ENCODE measurements at regions not wholly inside any gene's neighbourhood (a gene's known extent, or its start where the extent isn't known, plus 50 kb on each side); places are given as distances from the start of the nearest gene placed in this dataset.
"Not testable (repeated sequence)": the region's sequence is repeated elsewhere in the genome, so short reads cannot be mapped to it uniquely, and the experiment has no call there.

DNA sequence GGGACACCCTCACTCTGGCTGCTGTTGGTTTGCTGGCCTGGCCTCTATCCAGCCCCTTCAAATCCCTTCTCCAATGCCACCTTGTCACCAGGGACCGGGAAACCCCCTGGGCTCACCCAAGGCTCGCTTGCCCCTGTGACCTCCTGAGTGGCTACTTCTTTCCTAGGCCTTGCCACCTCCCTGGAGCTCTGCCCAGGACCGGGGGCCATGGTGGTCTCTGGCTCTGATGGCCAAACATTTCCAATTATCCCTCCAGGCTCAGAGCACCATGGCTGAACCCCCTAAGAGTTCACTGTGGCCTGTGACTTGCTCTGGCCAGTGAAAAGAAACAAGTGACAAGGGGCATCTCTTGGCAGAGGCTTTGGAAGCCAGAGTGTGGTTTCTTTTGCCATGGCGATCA, 237.6 kb downstream of the TFCP2L1 start:
- DNase-seq (ENCODE audit: low read depth in 2 of 2) = no peak

DNA sequence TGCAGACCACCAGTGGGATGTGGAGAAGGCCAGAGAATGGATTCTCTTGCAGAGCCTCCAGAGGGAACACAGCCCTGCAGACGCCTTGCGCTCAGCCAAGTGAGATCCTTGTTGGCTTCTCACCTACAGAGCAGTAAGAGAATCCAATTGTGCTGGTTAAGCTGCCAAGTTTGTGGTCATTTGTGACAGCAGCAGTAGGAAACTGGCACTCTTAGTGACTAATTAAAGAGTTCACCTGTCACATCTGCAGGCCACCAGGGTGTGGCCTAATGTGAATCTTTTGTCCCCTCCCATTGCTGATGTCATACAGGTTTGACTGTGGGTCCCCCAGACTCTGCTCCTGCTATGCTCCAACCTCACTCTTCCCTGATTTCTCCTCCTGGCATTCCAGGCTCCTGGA, 235.9 kb downstream of the TFCP2L1 start:
- DNase-seq (ENCODE audit: low read depth in 2 of 2) = no peak

DNA sequence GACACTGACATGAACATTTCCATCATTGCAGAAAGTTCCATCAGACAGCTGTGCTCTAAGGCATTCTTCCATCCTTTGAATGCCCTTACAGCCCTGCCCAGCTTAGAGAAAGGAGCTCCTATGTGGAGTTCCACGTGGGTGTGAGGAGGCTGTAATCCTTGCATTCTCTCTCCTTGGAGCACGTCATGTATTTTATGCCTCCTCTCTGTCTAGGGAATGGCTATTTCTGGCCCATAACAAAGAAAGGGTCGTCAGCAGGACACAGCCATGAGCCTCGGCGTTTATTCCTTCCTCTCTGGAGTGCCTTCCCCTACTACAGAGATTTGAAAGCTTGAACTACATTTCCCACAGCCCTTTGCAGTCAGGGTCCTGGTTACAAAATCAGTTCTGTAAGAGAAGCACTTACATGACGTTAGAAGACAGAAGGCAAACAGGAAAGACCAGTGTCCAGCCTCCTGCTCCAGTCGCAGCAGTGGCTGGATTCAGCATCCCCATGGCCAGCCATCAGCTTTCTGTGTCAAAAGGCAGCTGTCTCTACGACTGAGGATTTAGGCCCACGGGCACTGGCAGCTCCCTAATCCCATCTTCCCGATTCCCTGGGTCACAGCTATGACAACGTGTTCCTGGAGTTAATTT, 234.9 kb downstream of the TFCP2L1 start:
- DNase-seq (ENCODE audit: low read depth in 2 of 2) = no peak

DNA sequence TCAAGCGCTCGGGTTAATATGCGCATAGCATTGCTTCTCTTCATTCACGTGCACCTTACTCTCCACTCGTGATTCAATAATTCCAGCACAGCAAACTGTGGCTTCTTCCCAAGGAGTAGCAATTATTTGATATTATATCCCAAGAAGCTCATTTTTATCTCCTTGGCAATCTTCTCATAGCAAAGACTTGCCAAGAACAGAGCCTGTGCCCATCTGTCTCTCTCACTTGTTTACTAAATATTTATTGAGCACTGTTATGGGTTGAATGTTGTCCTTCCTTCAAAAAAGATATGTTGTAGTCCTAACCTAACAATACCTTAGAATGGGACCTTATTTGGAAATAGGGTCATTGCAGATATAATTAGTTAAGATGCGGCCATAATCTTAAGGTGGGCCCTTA, 233.7 kb downstream of the TFCP2L1 start:
- no peak for DNase-seq (ENCODE audit: low read depth in 2 of 2)

DNA sequence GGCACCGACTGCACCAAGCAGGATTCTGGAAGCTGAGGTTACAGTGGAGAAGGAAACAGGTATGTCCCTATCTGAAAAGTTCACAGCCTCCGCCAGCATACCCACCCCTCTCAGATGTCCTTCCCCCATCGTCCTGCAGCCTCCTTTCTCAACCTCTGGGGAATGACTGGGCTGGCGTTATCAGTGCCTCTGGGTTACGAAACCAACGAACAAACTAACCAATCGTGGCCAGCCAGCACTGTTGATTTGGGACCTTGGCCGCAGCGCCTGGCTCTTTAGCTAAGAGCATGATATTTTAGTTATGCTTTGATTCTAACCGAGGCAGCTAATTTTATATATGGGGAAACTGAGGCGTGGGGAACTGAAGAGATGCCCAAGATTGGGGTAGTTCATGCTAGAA, 233.0 kb downstream of the TFCP2L1 start:
- no peak for DNase-seq (ENCODE audit: low read depth in 2 of 2)

DNA sequence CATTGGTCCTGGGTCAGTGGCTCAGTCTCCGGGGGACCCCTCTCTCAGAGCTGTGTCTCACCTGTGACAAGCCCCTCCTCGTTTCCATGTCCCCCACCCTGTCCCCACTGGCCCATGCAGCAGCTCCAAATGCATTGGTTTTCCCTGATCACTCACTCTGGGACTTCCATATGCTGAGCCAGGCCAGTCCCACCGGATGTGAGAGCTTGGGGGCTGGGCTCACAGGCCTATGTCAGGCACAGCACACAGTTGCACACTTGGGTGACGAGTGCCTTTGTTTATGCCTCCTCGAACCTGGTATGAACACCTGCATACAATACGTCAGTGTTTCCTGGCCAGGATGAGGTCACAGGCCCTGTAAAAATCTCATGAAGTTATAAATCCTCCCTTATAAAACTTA, 232.5 kb downstream of the TFCP2L1 start:
- DNase-seq (ENCODE audit: low read depth in 2 of 2) = no peak

DNA sequence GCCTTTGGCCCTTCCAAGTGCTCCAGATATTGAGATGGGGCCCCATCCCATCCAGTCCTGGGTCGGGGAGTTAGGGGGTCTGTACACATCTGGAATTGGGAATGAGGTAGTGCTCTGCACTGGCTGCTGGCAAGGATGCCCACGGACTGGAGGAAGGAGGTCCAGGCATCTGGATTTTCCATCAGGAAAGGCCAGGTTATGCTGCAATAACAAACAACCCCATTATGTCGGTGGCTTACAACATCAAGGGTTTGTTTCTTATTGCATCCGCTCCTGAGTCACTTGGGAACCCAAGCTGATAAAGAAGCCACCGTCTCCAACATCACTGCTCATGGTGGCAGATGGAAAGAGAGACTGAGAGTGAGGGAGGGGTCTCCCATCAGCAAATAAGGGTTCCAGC, 229.9 kb downstream of the TFCP2L1 start:
- no peak for DNase-seq (ENCODE audit: low read depth in 2 of 2)

DNA sequence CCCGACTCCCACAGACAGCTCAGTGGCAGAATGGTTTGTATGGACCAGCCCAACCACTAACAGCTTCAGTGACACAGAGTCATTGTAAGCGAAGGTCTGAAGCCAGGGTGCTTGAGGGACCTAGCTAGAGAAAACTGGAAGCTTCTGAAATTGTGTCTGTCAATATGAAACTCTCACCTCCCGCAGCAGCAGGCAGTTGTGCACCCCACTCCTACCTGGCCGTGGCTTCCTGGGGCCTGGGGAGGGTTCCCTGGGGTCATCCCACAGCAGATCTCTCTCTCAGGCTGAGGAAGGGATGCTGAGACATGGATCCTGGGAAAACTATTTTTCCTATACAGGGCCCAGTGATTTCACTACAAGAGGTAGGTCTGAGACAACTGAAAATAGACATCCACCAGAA, 229.5 kb downstream of the TFCP2L1 start:
- DNase-seq (ENCODE audit: low read depth in 2 of 2) = no peak

DNA sequence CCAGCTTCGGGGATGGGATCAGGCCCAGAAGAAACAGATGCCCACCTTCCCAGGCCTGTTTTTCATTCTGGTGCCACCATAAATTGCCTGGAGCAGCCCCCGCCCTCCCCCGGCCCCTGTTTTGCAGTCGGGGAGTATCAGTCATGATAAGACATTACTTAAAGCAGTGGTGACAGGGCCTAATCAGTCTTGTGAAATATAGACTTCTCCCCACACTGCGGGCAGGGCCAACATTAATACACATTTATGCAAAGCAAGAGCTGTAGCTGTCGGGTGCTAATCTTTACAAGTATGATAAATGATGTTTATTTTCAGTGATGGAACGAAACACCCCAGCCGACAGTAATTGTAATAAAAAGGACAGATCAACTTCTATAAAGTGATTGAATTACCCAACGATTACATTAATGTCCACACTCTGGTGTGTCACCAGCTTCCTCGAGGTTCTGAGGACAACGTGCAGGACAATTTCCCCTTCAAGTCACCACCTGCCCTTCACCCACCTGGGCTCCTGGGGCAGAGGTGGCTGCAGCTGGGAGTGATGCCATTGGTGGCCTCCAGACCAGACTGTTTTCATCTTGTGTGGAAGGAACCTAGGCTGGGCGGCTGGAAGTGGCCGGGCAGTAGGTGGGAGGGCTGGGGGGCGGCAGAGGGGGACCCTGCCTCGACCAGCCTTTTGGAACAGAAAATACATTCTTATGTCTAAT, 226.0 kb downstream of the TFCP2L1 start:
- no peak for DNase-seq (ENCODE audit: low read depth in 2 of 2)

DNA sequence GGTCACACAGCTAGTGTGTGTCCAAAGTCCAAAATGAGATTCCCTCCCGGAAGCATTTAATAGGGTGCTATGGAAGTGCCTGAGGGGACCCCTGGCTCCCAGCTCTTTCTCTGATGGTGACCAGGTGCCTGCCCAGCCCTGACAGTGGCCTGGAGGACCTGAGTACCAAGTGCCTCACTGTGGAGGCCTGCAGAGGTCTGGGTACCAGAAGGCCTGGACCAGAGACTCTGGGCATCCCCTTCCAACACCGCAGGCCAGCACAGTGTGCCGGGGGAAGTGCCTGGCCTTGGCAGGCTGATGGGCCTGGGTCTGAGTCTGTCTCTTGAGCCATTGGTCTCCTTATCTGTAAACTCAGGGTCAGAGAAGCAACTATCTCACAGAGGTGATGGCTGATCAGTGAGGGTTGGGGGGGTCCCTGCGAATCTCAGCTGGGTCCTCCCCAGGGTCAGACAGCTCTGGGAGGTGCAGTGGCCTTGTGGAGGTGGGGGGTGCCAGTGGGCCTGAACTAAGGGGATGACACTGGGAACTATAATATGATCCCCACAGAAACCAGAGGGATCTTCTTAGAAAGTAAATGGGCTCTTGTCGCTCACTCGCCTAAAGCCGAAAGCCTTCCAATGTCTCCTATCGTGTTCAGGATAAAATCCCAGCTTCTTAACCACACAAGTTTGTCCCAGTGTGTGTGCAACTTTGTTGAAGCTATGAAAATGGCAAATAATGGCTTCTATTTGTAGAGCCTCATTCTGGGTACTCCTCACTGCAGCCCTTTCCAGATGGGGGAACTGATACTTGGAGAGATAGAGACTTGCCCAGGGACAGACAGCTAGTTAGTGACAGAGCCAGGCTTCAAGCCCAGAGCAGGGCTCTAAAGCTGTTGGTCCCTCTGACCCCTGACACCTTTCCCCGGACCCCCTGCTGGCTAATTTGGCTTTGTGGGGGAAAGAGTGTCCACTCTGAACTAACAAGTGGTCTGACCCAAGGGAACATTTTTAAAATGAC, 225.1 kb downstream of the TFCP2L1 start:
- no peak for DNase-seq (ENCODE audit: low read depth in 2 of 2)

DNA sequence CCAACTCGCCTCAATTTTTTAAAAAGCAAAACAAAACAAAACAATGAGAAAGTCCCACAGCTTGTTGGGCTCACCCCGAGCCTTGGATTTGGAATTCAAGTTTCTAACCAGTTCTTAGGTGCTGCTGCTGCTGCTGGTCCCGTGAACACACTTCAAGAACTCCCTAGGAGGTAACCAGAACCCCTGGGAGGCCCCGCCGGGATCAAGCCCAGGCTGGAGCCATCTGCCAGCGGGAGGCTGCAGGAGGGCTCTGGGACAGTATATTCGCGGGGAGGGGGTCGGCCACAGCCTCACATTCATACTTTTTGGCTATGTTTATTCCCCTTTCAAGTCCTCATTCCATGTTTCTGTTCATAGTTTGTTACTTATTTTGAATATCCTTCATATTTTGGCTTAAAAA, 223.4 kb downstream of the TFCP2L1 start:
- no peak for DNase-seq (ENCODE audit: low read depth in 2 of 2)

DNA sequence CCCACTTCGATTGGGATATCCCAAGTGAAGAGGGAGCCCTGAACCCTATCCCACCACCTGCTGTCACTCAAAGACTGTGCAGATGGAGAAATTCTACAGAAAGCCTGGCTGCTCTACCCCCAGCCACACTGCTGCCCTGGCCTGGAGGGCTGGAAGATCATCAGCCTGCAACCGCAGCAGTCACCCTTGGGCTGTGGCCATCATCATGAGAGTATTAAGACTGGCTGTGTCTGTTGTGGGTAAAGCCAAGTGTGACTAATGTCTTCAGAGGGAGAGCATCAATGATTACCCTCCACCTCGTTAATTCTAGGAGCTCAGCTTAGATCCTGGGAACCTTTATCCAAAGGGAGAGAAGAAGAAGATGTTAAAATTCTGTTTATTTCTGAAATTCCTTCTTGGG, 221.5 kb downstream of the TFCP2L1 start:
- DNase-seq (ENCODE audit: low read depth in 2 of 2) = no peak

DNA sequence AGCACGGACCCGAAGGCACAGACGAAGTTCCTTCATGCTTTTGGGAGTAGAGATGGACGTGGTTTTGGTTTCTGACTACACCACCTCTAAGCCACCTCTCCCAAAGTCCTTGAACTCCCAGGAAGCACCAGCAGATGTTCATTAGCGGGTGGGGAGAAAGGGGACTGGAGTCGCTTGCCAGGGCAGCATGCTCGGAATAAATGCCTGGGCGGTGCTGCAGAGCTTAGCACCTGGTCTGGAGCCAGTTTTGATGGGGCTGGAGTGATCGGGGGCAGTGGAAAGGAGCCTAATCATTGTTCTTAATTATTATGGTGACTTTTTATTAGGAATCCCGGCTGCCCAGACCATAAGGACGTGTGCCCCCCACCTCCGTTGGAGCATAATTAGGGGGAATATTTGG, 220.8 kb downstream of the TFCP2L1 start:
- DNase-seq (ENCODE audit: low read depth in 2 of 2) = no peak

DNA sequence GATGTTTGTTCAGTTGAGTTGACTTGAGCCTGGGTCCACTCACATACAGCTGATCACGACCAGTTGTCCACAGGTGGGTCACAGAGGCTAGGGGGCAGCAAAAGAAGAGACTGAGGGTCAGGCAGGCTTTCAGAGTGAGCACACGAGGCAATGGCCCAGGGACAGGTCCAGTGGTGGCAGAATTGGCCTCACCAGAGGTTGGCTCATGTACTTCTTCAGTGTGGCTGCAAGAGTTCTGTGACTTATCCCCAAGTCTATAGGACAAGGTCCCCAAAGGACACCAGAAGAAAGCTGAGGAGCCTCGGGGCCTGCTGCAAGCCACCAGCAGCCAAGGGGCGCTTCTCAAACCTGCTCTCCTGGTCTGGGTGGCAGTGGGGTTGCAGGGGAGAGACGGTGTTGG, 219.8 kb downstream of the TFCP2L1 start:
- DNase-seq (ENCODE audit: low read depth in 2 of 2) = no peak

DNA sequence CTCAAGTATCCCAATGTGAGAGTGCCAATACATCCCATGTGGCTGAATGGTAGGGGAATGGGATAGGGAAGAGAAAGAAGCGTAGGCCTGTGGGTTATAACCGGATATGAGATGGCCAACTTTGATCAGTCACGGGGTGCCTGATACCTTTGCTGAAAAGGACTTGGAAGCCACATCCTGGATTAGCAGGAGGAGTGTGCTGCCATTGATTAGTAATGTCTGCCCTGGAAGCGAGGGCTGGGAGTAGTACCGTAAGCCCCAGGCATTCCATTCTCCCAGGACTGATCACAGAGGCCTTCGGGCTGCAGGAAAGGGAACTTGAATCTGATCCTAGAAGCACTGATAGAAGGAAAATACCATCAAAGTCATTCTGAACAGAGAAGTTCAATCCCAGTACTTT, 218.5 kb downstream of the TFCP2L1 start:
- DNase-seq (ENCODE audit: low read depth in 2 of 2) = no peak

DNA sequence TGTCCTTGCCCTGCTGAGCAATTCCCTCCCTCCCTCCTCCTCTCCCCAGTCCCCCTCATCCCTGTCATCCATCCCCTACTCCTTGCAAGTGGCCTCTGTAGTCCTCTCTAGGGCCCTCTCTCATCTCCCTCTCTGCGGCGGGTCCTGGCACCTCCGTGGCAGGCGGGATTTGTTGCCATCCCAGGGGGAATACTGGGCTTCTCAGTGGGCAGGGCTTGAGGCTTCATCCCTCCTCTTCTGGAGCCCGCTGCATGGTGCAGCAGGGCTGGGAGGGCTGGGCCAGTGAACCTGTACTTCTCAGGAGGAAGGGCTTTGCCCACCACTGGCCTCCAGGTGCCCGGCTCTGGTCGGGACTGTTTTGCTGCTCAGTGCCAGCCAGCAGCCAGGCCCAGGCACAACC, 216.2 kb downstream of the TFCP2L1 start:
- no peak for DNase-seq (ENCODE audit: low read depth in 2 of 2)

DNA sequence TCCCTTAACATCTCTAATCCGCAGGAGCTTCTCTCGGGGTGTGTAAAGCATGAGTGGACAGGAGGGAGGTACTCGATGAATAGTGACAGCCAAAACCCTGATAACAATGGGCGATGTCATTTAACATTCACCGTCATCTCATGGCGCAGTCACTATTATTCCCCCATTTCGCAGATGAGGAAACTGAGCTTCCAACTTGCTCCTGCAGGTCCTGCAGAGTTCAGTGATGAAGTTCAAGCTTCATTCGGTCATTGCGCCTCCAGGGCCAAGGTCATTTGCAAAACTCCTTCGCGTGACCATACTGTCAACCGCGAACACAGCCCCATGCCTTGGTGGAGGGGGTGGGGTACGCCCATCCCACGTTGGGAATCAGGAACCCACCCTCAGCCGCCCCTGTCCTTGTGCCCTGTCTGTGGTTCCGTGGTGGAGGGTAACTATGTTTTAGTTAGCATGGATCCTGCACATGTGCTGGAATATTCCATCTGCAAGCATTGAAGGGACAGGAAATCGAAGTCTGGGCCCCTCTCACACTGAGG, 215.5 kb downstream of the TFCP2L1 start:
- no peak for DNase-seq (ENCODE audit: low read depth in 2 of 2)

DNA sequence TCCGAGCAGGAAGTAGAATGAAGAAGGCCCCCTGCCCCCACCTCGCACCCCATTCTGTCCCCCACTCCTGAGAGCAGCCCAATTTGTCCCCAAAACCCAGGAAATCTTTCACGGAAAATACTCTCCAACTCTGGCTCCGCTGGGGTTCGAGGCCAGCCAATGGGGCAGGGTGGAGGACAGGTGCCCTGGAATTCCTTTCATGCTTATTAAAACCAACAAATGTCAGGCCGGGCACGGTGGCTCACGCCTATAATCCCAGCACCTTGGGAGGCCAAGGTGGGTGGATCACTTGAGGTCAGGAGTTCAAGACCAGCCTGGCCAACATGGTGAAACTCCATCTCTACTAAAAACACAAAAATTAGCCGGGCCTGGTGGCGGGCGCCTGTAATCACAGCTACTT, 214.9 kb downstream of the TFCP2L1 start:
- not testable (repeated sequence) for DNase-seq (ENCODE audit: low read depth in 2 of 2)

DNA sequence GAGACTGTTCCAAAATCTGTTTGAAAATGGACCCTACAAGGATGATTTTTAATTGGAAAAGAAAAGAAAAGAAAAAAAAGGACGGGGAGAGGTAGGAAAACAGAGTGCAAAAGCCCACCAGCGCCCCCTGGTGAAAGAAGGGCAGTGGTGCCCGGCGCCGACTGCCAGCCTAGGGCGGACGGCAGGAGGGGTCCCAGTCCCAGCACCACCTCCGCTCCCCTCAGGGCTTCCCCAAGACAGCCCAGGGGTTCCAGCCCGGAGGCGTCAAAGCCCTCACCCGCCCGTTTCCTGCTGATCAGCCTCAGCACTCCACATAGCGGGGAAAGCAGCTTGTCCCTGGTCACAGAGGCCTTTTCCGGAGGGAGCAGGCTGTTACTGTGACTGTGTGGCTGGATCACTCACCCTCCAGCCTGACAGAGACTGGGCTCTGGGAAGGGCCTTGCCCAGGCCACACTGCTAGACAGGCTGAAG, 213.9 kb downstream of the TFCP2L1 start:
- no peak for DNase-seq (ENCODE audit: low read depth in 2 of 2)

DNA sequence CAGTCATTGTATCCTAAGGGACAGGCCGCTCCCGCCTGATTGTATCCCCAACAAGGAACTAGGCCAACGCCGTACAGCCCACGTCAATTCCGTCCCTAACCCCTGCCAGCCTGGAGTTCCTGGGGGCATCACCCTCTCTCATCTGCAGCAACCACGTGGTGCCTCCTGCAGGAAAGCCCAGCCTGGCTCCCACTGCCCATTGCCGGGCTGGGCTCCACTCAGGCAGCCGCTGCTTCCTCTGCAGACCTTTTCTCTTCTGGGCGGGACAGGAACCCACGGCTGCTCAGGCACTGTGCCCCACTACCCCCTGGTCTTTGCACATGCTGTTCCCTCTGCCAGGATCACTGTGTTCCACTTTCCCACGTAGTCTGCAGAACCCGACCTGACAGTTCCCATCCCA, 212.2 kb downstream of the TFCP2L1 start:
- no peak for DNase-seq (ENCODE audit: low read depth in 2 of 2)

DNA sequence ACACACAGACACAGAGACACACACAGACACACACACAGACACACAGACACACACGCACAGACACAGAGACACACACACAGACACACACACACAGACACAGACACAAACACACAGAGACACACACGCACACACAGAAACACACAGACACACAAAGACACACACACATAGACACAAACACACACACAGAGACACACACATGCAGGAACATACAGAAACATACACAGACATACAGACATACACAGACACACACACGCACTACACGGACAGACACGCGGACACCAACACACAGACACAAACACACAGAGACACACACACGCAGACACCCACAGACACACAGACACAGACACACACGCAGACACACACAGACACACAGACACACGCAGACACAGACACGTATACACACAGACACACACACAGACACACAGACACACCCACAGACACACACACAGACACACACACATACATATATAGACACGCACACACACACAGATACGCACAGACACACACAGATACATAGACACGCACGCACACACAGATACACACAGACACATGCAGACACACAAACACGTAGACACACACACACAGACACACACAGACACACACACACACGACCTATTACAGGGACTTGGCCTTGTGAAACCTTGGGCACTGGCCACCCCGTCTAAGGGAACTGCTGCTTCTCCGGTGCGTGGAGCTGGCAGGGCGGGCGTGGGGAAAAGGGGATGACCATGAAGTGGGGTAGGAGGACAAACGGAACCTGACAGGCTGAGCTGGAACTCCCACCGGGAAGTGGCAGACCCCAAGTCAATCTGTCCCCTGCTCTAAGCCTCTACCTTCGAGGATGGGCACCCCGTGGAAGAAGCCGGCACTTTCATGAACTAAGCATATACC, 211.4 kb downstream of the TFCP2L1 start:
- DNase-seq (ENCODE audit: low read depth in 2 of 2) = no peak
